ENCODE measurements at regions not wholly inside any gene's neighbourhood (a gene's known extent, or its start where the extent isn't known, plus 50 kb on each side); places are given as distances from the start of the nearest gene placed in this dataset.

DNA sequence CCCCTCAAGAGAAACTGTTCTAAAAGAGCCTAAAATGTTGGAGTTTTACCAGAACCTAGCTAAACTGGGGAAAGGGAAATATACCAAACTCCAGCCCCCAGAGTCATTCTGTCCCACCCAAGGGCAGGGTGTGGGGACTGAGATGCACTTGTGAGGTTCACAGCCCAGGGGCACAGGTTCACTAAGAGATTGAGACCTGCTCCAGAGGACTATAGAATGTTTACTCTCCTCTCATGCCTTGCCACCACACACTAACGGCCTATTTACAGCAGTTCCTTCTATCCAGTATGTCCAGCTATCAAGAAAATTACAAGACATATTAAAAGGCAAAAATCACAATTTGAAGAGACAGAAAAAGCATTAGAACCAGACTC lies 60.6 kb upstream of the PARP11 start:
- Histone ChIP-seq H3K9ac (no peak overlapping the region), H3K27me3 (ENCODE audit: control insufficient read depth, insufficient read depth, low read length) (no peaks in the 10 kb centered on the region), H3K27ac (peak overlapping the region; percentile 97), H3K9me3 (ENCODE audit: control insufficient read depth, low read length) (no peaks in the 10 kb centered on the region), H3K79me2 (no peaks in the 10 kb centered on the region), H2AFZ (peak overlapping the region; percentile 75), H3K4me3 (ENCODE audit: low read depth, low read length) (no peak overlapping the region), H3K36me3 (ENCODE audit: control insufficient read depth, insufficient read depth, low read length) (no peaks in the 10 kb centered on the region), H3K4me1 (peaks cover 46% of the 10 kb centered on the region), H3K4me2 (ENCODE audit: low read length) (peak overlapping the region; percentile 20)
- TF ChIP-seq, protein P1, sequence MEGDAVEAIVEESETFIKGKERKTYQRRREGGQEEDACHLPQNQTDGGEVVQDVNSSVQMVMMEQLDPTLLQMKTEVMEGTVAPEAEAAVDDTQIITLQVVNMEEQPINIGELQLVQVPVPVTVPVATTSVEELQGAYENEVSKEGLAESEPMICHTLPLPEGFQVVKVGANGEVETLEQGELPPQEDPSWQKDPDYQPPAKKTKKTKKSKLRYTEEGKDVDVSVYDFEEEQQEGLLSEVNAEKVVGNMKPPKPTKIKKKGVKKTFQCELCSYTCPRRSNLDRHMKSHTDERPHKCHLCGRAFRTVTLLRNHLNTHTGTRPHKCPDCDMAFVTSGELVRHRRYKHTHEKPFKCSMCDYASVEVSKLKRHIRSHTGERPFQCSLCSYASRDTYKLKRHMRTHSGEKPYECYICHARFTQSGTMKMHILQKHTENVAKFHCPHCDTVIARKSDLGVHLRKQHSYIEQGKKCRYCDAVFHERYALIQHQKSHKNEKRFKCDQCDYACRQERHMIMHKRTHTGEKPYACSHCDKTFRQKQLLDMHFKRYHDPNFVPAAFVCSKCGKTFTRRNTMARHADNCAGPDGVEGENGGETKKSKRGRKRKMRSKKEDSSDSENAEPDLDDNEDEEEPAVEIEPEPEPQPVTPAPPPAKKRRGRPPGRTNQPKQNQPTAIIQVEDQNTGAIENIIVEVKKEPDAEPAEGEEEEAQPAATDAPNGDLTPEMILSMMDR (IDR thresholded peaks at IDR 0.05): no peak

DNA sequence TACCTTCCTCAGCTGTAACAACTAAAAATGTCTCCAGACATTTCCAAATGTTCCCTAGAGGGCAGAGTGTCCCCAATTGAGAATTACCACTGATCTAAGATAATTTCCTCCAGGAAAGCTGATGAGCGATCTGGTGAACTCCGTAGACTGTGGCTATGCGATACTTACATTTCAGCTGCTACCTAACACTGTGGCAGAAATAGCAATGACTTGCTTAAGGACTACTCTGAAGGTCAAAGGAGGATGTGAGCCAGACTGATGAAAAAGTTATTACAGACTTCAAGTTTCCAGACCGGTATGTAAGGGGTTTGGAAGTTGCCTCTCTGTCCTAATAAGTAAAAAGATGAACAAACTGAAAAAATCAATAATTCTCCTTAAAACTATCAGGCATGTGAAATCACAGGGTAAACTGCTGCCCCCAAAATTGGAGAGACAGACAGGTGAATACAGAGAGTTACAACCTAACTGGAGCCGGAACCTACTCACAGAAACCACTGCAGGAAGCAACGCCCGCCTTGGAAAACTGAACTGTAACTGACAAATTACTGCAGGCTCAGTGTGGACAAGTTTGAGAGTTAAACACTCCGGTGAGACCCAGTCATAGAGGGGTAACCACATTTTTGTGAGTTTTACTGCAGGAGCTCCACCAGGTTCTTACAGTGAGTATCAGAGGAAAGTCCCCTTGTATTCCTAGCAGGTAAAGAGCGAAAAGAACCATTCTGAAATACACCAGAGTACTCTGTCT lies 60.0 kb upstream of the PARP11 start:
- Histone ChIP-seq H3K4me1 (peaks cover 51% of the 10 kb centered on the region), H2AFZ (peak overlapping the region; percentile 75), H3K9ac (peak overlapping the region; percentile 5), H3K27me3 (ENCODE audit: control insufficient read depth, insufficient read depth, low read length) (no peaks in the 10 kb centered on the region), H3K9me3 (ENCODE audit: control insufficient read depth, low read length) (no peaks in the 10 kb centered on the region), H3K27ac (peak overlapping the region; percentile 97), H3K36me3 (ENCODE audit: control insufficient read depth, insufficient read depth, low read length) (no peaks in the 10 kb centered on the region), H3K4me2 (ENCODE audit: low read length) (peak overlapping the region; percentile 44), H3K79me2 (no peaks in the 10 kb centered on the region), H3K4me3 (ENCODE audit: low read depth, low read length) (no peak overlapping the region)
- TF ChIP-seq, protein P1 (IDR thresholded peaks at IDR 0.05): peak; percentile 35

DNA sequence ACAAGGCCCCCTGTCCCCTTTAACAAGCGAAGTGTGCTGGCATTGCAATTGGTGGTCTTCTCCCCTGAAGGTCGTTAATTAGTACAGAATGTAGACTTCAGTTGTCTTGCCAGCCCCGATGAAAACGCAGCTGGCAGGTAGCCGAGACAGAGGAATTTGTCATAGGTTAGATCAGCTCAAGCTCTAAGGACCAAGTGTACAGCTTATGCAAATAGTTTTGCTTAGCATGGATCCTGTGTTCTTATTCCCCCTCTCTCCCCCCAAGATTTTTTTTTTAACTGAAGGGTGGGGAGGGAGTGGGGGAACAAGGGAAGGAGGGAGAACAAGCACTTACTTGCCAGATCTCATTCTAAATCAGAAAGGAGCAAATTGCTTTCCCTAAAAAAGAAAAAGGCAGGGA lies 58.6 kb upstream of the PARP11 start:
- peaks cover 66% of the 10 kb centered on the region for H3K4me1 ChIP-seq
- H3K36me3 ChIP-seq (ENCODE audit: control insufficient read depth, insufficient read depth, low read length): no peaks in the 10 kb centered on the region
- peak overlapping the region; percentile 6 for H3K4me3 ChIP-seq (ENCODE audit: low read depth, low read length)
- H3K9ac ChIP-seq: peak overlapping the region; percentile 14
- H2AFZ ChIP-seq: no peak overlapping the region
- no peaks in the 10 kb centered on the region for H3K9me3 ChIP-seq (ENCODE audit: control insufficient read depth, low read length)
- H3K27ac ChIP-seq: peak overlapping the region; percentile 97
- H3K27me3 ChIP-seq (ENCODE audit: control insufficient read depth, insufficient read depth, low read length): no peaks in the 10 kb centered on the region
- no peaks in the 10 kb centered on the region for H3K79me2 ChIP-seq
- H3K4me2 ChIP-seq (ENCODE audit: low read length): peak overlapping the region; percentile 44
- TF ChIP-seq, protein P1 (IDR thresholded peaks at IDR 0.05): no peak

DNA sequence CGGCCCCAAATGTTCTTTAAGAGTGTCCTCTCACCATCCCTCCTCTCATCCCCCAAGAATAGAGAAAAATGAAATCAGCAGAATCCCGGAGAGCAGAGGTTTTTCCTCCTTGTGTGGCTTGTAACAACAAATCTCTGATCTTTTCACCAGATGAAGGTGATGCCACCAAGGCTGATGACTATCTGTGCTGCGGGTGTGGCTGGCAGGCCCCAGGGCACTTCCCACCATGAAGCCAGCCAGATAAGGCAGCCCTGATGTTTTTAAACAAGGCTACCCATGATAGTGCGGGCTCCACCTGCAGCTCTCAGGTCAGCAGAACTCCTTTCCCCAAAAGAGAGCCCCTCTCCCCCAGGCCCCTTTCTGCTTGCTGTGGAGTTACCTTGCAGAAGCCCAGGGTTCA lies 58.0 kb upstream of the PARP11 start:
- Histone ChIP-seq H3K27me3 (ENCODE audit: control insufficient read depth, insufficient read depth, low read length) (no peaks in the 10 kb centered on the region), H3K4me3 (ENCODE audit: low read depth, low read length) (no peak overlapping the region), H3K4me1 (peaks cover 68% of the 10 kb centered on the region), H3K79me2 (no peaks in the 10 kb centered on the region), H3K27ac (peak overlapping the region; percentile 97), H3K9me3 (ENCODE audit: control insufficient read depth, low read length) (no peaks in the 10 kb centered on the region), H2AFZ (peak overlapping the region; percentile 67), H3K9ac (no peak overlapping the region), H3K4me2 (ENCODE audit: low read length) (no peak overlapping the region), H3K36me3 (ENCODE audit: control insufficient read depth, insufficient read depth, low read length) (no peaks in the 10 kb centered on the region)
- TF ChIP-seq, protein P1 (IDR thresholded peaks at IDR 0.05): no peak

All from parathyroid adenoma (tissue), 2 donors.